ENCODE measurements at regions not wholly inside any gene's neighbourhood (a gene's known extent, or its start where the extent isn't known, plus 50 kb on each side); places are given as distances from the start of the nearest gene placed in this dataset.

DNA sequence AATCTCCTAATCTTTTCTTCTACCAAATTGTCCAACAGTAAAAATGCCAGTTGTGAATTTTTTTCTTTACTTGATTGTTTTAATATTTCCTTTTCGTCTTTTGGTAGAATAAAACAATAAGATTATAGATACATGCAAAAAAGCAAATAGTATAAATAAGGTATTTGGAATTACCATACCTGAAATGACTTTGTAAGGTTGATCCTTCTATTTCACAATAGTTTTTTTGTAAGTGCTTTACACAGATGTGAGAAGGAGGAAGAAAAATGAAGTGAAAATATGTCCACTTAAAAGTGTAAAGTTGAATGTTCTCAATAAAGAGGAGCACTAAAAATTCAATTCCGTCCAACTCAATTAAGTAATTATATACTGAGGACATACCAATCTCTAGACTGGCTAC, 457.6 kb downstream of the UTRN start:
- TF ChIP-seq HDAC6 (IDR thresholded peaks at IDR 0.05; ENCODE audit: low read depth, low read length) (no peak), CTCF (IDR thresholded peaks at IDR 0.05; ENCODE audit: control extremely low read depth in 1 of 3, insufficient read depth in 1 of 3, low read depth in 1 of 3, low read length in 3 of 3) (no peak), CBX8 (IDR thresholded peaks at IDR 0.05; ENCODE audit: borderline replicate concordance, low read depth, low read length) (no peak), KDM1A (IDR thresholded peaks at IDR 0.05; ENCODE audit: borderline replicate concordance, low read length) (no peak), SAP30 (IDR thresholded peaks at IDR 0.05; ENCODE audit: insufficient read depth, insufficient replicate concordance, low read length) (no peak), POLR2A (IDR thresholded peaks at IDR 0.05; ENCODE audit: control extremely low read depth in 1 of 2, low read depth in 2 of 2, low read length in 2 of 2) (no peak), BCL11A (IDR thresholded peaks at IDR 0.05; ENCODE audit: low read depth in 2 of 2, low read length in 2 of 2) (no peak), PHF8 (conservative IDR thresholded peaks at IDR 0.05; ENCODE audit: low read depth, low read length) (no peak), MAX (IDR thresholded peaks at IDR 0.05) (no peak), NRF1 (IDR thresholded peaks at IDR 0.05; ENCODE audit: low read depth, low read length) (no peak), YY1 (IDR thresholded peaks at IDR 0.05; ENCODE audit: low read depth, low read length) (no peak), EP300 (IDR thresholded peaks at IDR 0.05; ENCODE audit: borderline replicate concordance in 1 of 2, low read depth in 2 of 2, low read length in 2 of 2) (no peak), EZH2 (IDR thresholded peaks at IDR 0.05; ENCODE audit: low read depth, low read length, severe bottlenecking) (no peak), KDM4A (IDR thresholded peaks at IDR 0.05; ENCODE audit: low read depth, low read length, severe bottlenecking) (no peak)

All from H1 (cell line).